ENCODE measurements at regions not wholly inside any gene's neighbourhood (a gene's known extent, or its start where the extent isn't known, plus 50 kb on each side); places are given as distances from the start of the nearest gene placed in this dataset.

DNA sequence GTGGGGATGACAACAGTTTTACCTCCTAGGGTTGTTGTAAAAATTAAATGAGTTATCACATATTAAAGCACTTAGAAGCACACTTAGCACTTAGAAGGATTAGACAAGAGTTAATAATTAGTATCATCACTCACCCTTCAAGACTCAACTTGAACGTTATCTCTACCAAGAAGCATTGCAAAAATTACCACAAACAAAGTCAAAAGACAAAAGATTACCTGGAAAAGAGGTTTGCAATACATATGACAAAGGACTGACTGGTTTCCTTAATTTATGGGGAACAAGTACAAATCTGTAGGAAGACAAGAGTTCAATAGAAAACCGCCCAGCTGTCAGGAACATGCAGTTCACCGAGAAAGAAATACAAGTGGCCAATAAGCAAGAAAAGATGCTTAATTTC is 93.3 kb upstream of the ATP1A1 start:
- no peak overlapping the region for H3K27ac ChIP-seq
- intact Hi-C loops (cut with DNase I; ENCODE audit: low total_unique reads) = no loop called here
- no peaks in the 10 kb centered on the region for H3K4me1 ChIP-seq
- no peak for TF ChIP-seq POLR2AphosphoS5 (IDR thresholded peaks at IDR 0.05)
- TF ChIP-seq, protein P1, sequence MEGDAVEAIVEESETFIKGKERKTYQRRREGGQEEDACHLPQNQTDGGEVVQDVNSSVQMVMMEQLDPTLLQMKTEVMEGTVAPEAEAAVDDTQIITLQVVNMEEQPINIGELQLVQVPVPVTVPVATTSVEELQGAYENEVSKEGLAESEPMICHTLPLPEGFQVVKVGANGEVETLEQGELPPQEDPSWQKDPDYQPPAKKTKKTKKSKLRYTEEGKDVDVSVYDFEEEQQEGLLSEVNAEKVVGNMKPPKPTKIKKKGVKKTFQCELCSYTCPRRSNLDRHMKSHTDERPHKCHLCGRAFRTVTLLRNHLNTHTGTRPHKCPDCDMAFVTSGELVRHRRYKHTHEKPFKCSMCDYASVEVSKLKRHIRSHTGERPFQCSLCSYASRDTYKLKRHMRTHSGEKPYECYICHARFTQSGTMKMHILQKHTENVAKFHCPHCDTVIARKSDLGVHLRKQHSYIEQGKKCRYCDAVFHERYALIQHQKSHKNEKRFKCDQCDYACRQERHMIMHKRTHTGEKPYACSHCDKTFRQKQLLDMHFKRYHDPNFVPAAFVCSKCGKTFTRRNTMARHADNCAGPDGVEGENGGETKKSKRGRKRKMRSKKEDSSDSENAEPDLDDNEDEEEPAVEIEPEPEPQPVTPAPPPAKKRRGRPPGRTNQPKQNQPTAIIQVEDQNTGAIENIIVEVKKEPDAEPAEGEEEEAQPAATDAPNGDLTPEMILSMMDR (IDR thresholded peaks at IDR 0.05) = no peak
- no peak for TF ChIP-seq POLR2A (IDR thresholded peaks at IDR 0.05)
- TF ChIP-seq EP300 (IDR thresholded peaks at IDR 0.05; ENCODE audit: low read depth) = no peak
- in situ Hi-C loops (cut with MboI; ENCODE audit: low pct_ligation_motif_present in 1 of 4, low pct_unique_long_range_greater_than_20kb in 1 of 4, low sequenced_read_pairs in 3 of 4) = no loop called here
- peaks cover 5% of the 10 kb centered on the region for H3K27me3 ChIP-seq
- no peak for DNase-seq
- no peak overlapping the region for H3K4me3 ChIP-seq
- 77 to 84% methylated on average over 3 of the region's 3 CpGs for WGBS, 2 donors (ENCODE audit: low coverage in 1 of 2)
- H3K9me3 ChIP-seq = no peaks in the 10 kb centered on the region
- H3K36me3 ChIP-seq = no peaks in the 10 kb centered on the region

DNA sequence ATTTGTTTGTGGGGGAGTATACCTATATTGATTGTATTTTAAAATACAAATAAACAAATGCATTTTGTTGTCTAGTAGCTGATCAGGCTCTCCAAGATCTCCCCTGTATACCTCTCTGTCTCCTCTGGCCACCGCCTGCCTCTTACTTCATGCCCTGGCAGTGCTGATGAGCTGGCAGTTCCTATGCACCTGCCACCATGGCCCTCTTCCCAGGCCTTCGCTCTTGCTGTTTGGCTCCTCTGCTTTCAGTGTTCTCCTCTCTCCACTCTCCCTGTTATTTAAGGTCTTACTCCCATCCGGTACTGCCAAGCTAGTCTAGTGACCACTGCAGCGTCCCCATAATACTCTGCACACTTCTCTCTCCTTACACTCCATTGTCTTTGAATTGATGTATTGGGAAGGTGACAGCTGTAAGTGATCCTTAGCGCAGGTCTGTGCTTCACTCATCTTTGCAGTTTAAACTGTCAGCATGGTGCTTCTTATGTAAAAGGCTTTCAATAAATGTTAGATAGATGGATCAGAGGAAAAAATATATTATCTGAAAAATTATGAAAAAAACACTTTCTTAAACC is 88.1 kb upstream of the ATP1A1 start:
- Histone ChIP-seq H3K9me3 (no peaks in the 10 kb centered on the region), H3K4me1 (no peaks in the 10 kb centered on the region), H3K36me3 (no peaks in the 10 kb centered on the region), H3K27ac (no peak overlapping the region), H3K27me3 (peaks cover 5% of the 10 kb centered on the region), H3K4me3 (no peak overlapping the region)
- DNase-seq = no peak
- intact Hi-C loops (cut with DNase I; ENCODE audit: low total_unique reads) = no loop called here
- 91 to 92% methylated on average over 5 of the region's 5 CpGs for WGBS, 2 donors (ENCODE audit: low coverage in 1 of 2)
- in situ Hi-C loops (cut with MboI; ENCODE audit: low pct_ligation_motif_present in 1 of 4, low pct_unique_long_range_greater_than_20kb in 1 of 4, low sequenced_read_pairs in 3 of 4) = no loop called here
- TF ChIP-seq, protein P1 (IDR thresholded peaks at IDR 0.05) = no peak
- no peak for TF ChIP-seq EP300 (IDR thresholded peaks at IDR 0.05; ENCODE audit: low read depth)
- TF ChIP-seq POLR2A (IDR thresholded peaks at IDR 0.05) = no peak
- no peak for TF ChIP-seq POLR2AphosphoS5 (IDR thresholded peaks at IDR 0.05)

DNA sequence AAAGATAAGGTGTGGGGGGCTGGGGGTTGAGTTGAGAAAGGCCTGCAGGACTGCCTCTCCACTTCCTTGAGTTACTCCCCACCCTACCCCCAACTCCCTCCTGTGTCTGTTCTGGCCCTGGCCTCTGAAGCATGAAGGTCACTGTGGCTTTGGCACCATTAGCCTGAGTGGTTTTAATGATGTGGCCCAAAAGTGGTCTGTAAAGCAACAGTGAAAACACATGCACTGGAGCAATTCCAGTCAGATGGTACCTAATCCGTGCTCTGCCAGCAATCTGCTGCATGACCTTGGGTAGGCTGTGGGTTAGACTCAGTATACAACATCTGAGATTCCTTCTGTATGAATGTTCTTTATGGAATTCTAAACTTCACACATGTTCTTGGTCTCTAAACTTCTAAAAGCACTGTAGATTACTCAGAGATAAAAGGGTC is 86.5 kb upstream of the ATP1A1 start:
- no peak overlapping the region for H3K27ac ChIP-seq
- H3K36me3 ChIP-seq = no peaks in the 10 kb centered on the region
- 60 to 89% methylated on average over 1 of the region's 1 CpG for WGBS, 2 donors (ENCODE audit: low coverage in 1 of 2)
- peaks cover 5% of the 10 kb centered on the region for H3K27me3 ChIP-seq
- DNase-seq = no peak
- in situ Hi-C loops (cut with MboI; ENCODE audit: low pct_ligation_motif_present in 1 of 4, low pct_unique_long_range_greater_than_20kb in 1 of 4, low sequenced_read_pairs in 3 of 4) = no loop called here
- intact Hi-C loops (cut with DNase I; ENCODE audit: low total_unique reads) = no loop called here
- TF ChIP-seq, protein P1 (IDR thresholded peaks at IDR 0.05) = no peak
- no peak for TF ChIP-seq EP300 (IDR thresholded peaks at IDR 0.05; ENCODE audit: low read depth)
- no peak for TF ChIP-seq POLR2A (IDR thresholded peaks at IDR 0.05)
- TF ChIP-seq POLR2AphosphoS5 (IDR thresholded peaks at IDR 0.05) = no peak
- H3K4me1 ChIP-seq = no peaks in the 10 kb centered on the region
- no peaks in the 10 kb centered on the region for H3K9me3 ChIP-seq
- no peak overlapping the region for H3K4me3 ChIP-seq

DNA sequence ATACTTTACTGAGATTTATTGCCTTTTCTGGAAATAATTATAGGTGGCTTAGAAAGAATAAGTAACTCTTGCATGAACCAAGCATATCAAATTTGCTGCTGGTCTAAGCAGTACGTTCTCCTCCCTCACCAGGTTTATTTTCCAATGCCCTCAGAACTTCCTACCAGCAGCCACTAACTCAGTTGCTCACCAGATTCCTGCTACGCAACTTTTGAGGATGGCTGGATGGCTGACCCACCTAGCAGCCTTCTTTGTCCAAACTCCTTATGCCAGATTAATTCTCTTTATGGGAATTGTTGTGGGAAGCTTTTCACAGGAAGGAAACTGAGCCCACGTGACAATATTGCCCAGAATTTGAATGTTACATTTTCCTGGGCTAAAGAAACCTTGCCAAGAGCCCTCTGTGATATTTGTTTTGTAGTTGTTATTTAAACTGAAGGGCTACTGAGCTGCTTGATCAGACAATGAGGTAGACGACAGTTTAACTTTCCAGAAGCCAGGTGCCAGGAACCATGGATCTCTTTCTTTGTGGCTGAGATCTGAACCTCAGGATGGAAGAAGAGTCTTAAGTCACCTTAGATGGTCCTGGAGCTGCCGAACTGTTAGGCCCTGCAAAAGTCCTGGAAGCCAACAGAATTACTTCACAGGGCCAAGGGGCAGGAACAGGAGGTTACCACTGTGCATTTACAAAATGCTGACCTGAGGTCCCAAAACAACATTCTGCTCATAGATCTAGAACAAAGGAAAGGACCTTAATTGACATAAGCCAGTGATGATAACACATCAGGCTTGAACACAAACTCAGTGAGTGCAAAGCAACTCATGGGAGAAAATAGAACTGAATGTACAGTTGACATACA is 85.5 kb upstream of the ATP1A1 start:
- in situ Hi-C loops (cut with MboI; ENCODE audit: low pct_ligation_motif_present in 1 of 4, low pct_unique_long_range_greater_than_20kb in 1 of 4, low sequenced_read_pairs in 3 of 4) = no loop called here
- H3K27ac ChIP-seq = no peak overlapping the region
- 66 to 70% methylated on average over 4 to 5 of the region's 5 CpGs for WGBS, 2 donors (ENCODE audit: low coverage in 1 of 2)
- peaks cover 4% of the 10 kb centered on the region for H3K27me3 ChIP-seq
- no peaks in the 10 kb centered on the region for H3K36me3 ChIP-seq
- intact Hi-C loops (cut with DNase I; ENCODE audit: low total_unique reads) = no loop called here
- no peak overlapping the region for H3K4me3 ChIP-seq
- DNase-seq = no peak
- no peaks in the 10 kb centered on the region for H3K9me3 ChIP-seq
- TF ChIP-seq EP300 (IDR thresholded peaks at IDR 0.05; ENCODE audit: low read depth) = no peak
- TF ChIP-seq, protein P1 (IDR thresholded peaks at IDR 0.05) = no peak
- TF ChIP-seq POLR2AphosphoS5 (IDR thresholded peaks at IDR 0.05) = no peak
- TF ChIP-seq POLR2A (IDR thresholded peaks at IDR 0.05) = no peak
- H3K4me1 ChIP-seq = no peaks in the 10 kb centered on the region

Measured in transverse colon (tissue), 4 donors.